GM18873 (cell line): ENCODE measurements at regions not wholly inside any gene's neighbourhood (a gene's known extent, or its start where the extent isn't known, plus 50 kb on each side); places are given as distances from the start of the nearest gene placed in this dataset.

Experiments used
- ATAC-seq: cut with Tn5 transposase; IDR thresholded peaks from one replicate; pipeline ENCODE4 v1.9.1; 2021; ENCODE audit warnings: mild to moderate bottlenecking, moderate library complexity, moderate number of reproducible peaks; ENCODE audit not compliant: unreplicated experiment, low FRiP score

DNA sequence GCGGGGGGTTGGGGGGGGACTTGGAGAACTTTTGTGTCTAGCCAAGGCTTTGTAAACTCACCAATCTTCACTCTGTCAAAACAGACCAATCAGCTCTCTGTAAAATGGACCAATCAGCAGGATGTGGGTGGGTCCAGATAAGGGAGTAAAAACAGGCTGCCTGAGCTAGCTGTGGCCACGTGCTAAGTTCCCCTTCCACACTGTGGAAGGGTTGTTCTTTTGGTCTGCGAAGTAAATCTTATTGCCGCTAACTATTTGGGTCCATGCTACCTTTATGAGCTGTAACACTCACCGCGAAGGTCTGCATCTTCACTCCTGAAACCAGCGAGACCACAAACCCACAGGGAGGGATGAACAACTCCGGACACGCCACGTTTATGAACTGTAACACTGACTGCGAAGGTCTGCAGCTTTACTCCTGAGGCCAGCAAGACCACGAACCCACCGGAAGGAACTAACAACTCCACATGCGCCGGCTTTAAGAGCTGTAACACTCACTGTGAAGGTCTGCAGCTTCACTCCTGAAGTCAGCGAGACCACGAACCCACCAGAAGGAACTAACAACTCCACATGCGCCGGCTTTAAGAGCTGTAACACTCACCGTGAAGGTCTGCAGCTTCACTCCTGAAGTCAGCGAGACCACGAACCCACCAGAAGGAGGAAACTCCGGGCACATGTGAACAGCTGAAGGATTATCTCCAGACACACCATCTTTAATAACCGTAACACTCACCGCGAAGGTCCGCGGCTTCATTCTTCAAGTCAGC lies 186.6 kb downstream of the ID4 start:
- ATAC-seq: peak; percentile 83

DNA sequence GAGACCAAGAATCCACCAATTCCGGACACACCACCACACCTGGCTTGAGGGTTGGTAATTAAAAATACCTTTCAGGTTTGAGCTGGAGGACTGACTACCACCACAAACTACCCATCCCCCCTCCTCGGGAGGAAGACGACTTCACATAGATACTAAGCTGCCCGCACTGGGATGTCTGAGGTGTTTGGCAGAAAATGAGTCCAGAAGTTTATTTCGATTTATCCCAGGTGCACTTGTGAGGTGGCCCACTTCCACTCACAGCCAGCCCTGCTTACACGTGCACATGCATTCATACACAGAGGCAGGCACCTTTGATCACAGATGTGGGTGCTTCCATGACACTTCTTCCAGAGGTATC lies 187.1 kb downstream of the ID4 start:
- no peak for ATAC-seq

DNA sequence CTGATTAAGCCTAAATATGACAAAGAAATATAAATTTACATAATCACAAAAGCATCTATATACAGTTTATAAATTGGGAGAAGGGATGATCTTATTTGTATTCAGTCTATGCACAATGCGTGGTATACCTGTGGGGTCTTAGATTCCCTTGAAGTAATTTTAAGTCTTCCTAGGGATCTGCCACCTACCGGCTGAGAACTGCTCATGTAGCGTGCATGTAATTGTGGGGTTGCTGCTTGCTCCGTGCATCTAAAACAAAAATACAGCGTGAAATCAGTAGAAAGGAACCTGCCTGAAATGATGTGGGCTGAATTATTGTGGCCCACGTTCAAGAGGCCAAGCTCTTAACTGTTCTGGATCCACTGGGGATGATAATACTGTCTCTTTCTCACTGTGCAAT lies 187.3 kb downstream of the MBOAT1 start:
- ATAC-seq: no peak

DNA sequence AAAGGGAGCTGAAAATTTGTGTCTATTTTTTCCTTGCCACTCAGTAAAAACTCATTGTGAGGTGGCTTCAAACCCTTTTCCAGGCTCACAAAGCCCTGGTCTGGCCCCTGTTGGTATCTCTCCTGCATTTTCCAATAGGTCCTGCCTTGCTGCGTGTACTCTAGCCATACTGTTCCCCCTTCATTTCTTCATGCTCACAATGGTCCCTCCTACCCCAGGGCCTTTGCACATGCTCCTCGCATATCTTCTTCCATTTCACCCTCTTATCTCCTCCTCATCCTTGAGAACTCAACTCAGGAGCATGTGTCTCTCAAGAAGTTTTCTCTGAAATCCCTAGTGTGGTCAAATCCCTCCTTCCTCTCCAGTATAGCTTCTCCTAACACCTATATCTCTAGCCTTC lies 186.6 kb downstream of the MBOAT1 start:
- no peak for ATAC-seq

DNA sequence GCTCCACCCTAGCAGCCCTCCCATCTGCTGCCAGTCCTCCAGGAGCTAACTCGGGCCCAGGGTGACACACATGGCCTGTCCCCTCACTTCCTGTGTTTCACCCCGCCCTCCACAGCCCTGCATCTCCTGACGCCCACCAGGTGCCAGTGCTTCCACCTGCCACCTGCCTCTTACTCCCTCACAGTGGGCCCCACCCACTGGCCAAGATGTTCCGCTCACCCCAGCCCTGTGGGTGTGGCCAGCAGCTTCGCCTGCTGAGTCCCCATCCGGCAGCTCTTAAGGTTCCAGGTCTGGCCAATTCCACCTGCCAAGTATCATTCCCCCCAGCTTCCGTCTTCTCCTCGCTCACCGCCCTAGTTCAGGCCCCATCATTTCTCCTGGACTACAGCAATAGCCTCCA lies 184.1 kb downstream of the MBOAT1 start:
- ATAC-seq: no peak

DNA sequence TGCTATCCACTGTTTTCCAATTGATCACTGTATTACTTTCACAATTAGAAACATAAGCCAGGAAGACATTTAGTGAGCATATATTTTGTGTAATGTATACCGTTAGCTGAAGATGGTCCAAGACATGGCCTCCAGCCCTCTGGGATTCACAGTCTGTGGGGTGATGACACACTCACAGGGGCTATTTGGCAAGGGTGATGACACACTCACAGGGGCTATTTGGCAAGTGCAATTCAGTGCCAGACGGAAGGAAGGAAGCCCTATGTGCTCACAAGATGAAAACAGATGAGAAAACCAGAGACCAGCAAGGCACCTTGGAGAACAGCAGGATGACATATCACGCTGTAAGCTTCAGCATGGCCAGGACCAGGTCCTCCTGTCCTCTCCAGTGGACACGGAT lies 183.7 kb downstream of the MBOAT1 start:
- ATAC-seq: no peak

DNA sequence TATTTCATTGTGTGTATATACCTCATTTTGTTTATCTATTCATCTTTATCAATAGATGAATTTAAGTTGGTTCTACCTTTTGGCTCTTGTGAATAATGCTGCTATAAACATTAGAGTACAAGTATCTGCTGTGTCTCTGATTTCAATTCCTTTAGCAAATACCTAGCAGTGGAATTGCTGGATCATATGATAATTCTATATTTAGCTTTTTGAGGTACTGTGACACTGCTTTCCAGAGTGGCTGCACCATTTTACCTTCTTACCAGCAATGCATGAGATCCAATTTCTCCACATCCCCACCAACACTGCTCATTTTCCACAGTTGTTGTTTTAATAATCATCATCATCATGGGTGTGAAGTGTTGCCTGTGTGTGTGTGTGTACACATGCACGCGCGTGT lies 182.3 kb downstream of the MBOAT1 start:
- no peak for ATAC-seq

DNA sequence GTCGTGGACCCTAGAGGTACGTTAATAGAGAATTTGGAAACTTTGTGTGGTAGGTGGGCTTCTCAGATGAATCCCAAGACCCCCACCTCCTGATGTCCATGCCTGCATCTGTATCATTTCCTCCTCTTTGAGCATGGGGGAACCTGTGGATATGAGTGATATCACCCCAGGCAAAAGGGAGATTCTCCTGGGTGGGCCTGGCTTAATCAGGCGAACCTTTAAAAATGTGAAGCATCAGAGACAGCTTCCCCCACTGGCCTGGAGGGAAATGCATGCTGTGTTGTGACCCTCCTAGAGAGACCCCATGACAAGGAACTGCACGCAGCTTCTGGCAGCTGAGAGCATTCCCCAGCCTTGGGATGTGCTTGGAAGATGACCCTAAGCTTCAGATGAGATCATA lies 180.9 kb downstream of the MBOAT1 start:
- ATAC-seq: no peak

DNA sequence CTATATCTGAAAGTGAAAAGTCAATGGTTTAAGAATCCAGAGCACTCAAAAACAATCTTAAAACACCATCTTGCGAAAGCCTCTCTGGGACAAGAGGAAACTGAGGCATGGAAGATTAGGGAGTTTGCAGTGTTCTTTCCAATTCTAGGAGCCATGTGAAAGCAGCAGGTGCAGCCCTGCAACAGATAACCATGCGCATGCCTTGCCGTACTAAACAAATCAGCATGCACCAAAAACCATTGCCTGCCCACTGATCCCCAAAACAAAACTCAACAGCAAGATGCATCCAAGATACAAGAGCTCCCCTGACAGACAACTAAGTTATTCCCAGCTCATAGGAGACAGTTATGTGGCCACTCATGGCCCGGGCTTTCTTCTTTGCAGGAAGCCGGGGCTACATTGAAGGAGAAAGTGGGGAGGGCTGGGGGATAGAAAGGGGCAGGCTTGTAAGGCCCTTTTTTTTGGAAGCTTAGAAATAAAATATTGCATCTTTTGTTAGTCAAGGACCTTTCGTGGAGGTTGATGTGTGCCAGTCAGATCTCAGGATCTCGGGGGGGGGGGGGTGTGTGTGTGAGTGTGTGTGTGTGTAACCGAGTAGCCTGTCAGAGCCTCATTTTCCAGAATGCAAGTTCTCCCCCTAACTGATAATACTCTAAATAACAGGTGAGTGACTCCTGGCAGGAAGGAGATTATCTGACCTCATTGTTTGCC lies 178.4 kb downstream of the MBOAT1 start:
- ATAC-seq: no peak

DNA sequence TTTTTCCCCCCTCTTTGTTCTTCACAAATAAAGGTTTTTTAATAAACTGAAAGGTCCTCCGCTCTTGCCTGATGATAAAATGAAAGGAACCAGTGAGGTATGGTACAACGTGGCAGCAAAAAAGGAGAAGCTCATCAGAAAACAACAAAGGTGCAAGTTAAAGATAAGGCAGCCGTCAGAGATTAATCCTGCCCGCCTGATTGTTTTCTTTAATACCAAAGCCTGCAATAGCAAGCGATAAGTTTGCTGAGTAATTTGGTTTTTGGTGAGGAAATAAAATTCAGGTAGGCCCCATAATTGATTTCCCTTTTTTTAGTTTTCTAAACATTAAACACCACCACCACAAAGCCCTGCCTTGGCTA lies 177.9 kb downstream of the MBOAT1 start:
- ATAC-seq: no peak

DNA sequence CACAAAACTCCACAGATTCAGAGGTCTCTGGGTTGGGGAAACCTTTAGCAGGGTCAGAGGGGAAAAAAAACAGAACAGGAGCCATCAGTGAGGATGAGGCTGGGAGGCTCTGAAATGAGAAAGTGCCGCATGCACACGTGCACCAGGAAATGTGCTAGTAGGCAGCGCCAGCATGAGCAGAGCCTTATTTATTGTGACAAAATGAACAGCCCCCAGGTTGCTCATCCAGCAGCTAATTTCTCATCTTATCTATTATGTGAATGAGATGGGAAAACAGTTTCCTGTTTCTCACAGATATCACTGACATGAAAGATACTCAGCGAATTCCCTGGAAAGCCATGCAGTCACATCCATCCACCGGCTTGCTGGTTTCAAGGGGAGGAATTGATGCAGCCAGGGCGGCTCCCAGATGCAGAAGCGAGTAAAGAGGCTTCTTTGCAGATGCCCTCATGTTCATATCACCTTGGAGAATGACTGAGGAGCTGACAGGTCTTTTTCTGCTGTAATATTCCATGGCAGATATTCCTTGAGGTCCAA lies 176.1 kb downstream of the MBOAT1 start:
- no peak for ATAC-seq

DNA sequence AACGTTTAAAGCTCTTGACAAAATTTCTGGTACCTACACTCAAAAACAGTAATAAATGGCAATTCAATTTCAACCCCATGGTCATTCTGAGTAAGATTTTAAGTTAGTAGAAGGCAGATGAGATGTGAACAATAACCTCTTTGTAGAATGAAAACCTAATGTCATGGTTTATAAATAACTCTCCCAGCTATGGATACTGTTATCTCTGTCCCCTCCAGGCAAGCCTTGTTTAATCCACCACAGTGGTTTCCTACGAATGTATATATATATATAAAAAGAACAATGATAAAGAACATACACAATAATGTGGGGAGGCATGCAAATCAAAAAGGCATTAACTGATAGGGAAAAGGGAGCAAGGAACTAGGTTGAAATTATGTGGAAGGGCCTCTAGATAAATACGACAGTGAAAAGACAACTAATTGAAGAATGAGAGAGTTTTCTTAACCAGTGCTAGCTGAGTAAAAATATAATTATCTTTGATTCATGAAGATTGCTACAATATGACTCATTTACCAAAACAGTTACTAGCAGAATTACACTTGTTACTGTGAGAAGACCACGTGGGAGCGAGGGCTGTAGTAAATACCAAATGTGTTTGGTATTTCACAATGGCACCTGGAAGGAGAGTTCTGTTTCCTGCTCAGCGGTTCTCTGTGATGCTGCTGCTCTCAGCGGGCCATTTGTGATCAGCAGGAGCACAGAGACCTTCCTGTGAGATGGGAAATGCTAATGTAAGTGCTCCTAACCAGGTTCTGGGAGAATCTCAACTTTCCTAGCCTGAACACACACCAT lies 173.7 kb downstream of the MBOAT1 start:
- ATAC-seq: no peak

DNA sequence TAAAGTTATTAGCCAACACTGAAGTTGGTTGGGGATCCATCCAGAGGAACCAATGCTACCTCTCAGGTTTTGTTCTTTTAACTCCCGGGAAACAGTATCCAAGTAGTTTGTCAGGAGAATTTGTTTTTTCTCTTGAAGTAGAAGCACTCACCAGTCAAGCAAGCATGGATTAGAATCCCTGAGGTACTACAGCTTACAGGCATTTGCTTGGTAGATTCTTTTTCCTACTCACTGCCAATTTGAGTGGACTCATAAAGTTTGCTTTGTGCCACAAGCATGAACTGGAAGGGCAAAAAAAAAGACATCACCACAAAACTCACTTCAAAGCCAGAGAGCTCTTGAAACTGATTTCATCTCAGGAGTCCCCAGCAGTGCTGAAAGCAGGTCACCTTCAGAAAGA lies 167.4 kb downstream of the MBOAT1 start:
- ATAC-seq: no peak
